ENCODE measurements at regions not wholly inside any gene's neighbourhood (a gene's known extent, or its start where the extent isn't known, plus 50 kb on each side); places are given as distances from the start of the nearest gene placed in this dataset.

DNA sequence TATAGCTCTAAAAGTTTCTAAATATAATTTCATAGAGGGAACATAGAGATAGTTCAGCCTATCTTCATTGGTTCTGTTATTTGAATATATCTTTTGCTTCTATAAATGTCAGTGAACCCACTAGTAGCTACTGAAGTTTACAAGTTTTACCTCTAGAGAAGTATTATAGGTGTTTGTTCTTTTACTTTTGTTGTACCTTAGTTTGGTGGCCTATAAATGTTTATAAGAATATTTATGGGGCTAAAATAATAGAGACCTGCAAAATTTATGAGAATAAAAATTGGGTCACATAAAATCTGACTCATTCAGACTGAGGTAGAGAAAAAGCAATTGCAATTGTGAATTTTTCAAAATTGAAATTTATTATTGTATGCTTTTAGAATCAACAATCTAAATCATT is 162.6 kb downstream of the SERPINI1 start:
- no peaks in the 10 kb centered on the region for H3K36me3 Mint-ChIP-seq
- no peak for ATAC-seq
- DNase-seq: no peak

DNA sequence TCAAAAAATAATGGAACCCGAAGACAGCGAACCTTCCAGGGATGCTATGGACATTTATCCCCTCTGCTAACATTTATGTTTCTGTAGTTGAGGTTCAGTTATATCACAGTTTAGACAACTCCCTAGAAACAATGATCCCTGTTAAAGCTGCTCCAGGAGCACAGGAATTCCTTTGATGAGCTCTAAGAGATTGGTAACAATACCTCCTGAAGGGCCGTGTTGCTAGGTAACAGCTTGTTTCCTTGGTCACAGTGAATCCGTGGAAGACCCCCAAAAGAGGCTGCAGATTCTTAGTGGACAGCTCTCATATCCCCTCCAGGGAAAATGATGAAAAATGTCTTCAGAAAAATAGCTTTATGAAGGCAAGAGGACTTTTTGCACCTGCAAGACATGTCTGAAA is 160.2 kb downstream of the SERPINI1 start:
- H3K36me3 ChIP-seq (ENCODE audit: control insufficient read depth in 2 of 3, insufficient read depth in 3 of 3, low read length in 3 of 3): no peaks in the 10 kb centered on the region
- no peak overlapping the region for H3K4me3 ChIP-seq (ENCODE audit: low read length)
- ChIA-PET CTCF (no interaction called here), POLR2A (no interaction called here)
- H3K4me1 ChIP-seq (ENCODE audit: control insufficient read depth in 2 of 2, insufficient read depth in 2 of 2, low read length in 2 of 2): no peaks in the 10 kb centered on the region
- no peak for ATAC-seq
- no peak overlapping the region for H3K27ac Mint-ChIP-seq
- no peaks in the 10 kb centered on the region for H3K9me3 ChIP-seq (ENCODE audit: control insufficient read depth in 2 of 3, low read length in 3 of 3)
- peaks cover 0 to 3% (median 0%) of the 10 kb centered on the region in 11 donors for H3K9me3 Mint-ChIP-seq
- DNase-seq: no peak
- no peak overlapping the region for H3K4me3 Mint-ChIP-seq
- no peaks in the 10 kb centered on the region for H3K27me3 ChIP-seq (ENCODE audit: control insufficient read depth in 2 of 2, insufficient read depth in 2 of 2, low read length in 2 of 2)
- no peak overlapping the region for H3K27ac ChIP-seq (ENCODE audit: low read depth, low read length)
- peaks cover 0 to 3% (median 0%) of the 10 kb centered on the region in 5 donors for H3K27me3 Mint-ChIP-seq
- H3K36me3 Mint-ChIP-seq: no peaks in the 10 kb centered on the region
- H3K4me1 Mint-ChIP-seq: peaks cover 0 to 1% (median 0%) of the 10 kb centered on the region in 7 donors
- intact Hi-C loops (cut with micrococcal nuclease): no loop called here

More for the DNA sequence above, 162.6 kb downstream of the SERPINI1 start:
- CTCF ChIA-PET: no interaction called here
- H3K9me3 ChIP-seq (ENCODE audit: control insufficient read depth in 2 of 3, low read length in 3 of 3): no peaks in the 10 kb centered on the region
- no peak overlapping the region for H3K27ac ChIP-seq (ENCODE audit: low read depth, low read length)
- H3K4me3 ChIP-seq (ENCODE audit: low read length): no peak overlapping the region
- intact Hi-C loops (cut with micrococcal nuclease): no loop called here
- H3K9me3 Mint-ChIP-seq: peaks cover 0 to 3% (median 0%) of the 10 kb centered on the region in 11 donors
- H3K27ac Mint-ChIP-seq: no peak overlapping the region
- no peaks in the 10 kb centered on the region for H3K36me3 ChIP-seq (ENCODE audit: control insufficient read depth in 2 of 3, insufficient read depth in 3 of 3, low read length in 3 of 3)
- no peak overlapping the region for H3K4me3 Mint-ChIP-seq
- no peaks in the 10 kb centered on the region for H3K4me1 ChIP-seq (ENCODE audit: control insufficient read depth in 2 of 2, insufficient read depth in 2 of 2, low read length in 2 of 2)
- peaks cover 0 to 1% (median 0%) of the 10 kb centered on the region in 7 donors for H3K4me1 Mint-ChIP-seq
- H3K27me3 ChIP-seq (ENCODE audit: control insufficient read depth in 2 of 2, insufficient read depth in 2 of 2, low read length in 2 of 2): no peaks in the 10 kb centered on the region
- POLR2A ChIA-PET: no interaction called here
- H3K27me3 Mint-ChIP-seq: peaks cover 0 to 4% (median 0%) of the 10 kb centered on the region in 5 donors

DNA sequence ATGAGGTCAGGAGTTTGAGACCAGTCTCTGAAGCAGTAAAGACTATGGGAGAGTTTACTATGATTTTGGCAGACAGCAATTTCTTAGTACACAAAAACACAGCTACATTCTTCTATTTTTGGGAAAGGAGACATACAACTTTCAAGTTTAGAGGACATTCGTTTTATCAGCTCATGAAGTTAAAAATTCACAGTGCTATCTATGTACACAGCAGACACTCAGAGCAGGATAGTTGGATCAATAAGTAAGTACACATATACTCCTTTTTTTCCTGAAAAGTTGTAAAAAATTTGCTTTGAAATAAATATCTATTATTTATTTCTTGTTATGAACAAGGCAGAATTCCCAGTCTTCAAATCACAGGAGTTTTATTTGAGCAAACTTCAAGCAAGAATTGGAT is 159.7 kb downstream of the SERPINI1 start:
- no peaks in the 10 kb centered on the region for H3K36me3 ChIP-seq (ENCODE audit: control insufficient read depth in 2 of 3, insufficient read depth in 3 of 3, low read length in 3 of 3)
- DNase-seq: no peak
- H3K9me3 ChIP-seq (ENCODE audit: control insufficient read depth in 2 of 3, low read length in 3 of 3): no peaks in the 10 kb centered on the region
- ChIA-PET POLR2A (no interaction called here), CTCF (no interaction called here)
- Mint-ChIP-seq H3K27ac (no peak overlapping the region), H3K9me3 (peaks cover 0 to 3% (median 0%) of the 10 kb centered on the region in 11 donors), H3K4me1 (peaks cover 0 to 1% (median 0%) of the 10 kb centered on the region in 7 donors), H3K36me3 (no peaks in the 10 kb centered on the region), H3K4me3 (no peak overlapping the region), H3K27me3 (peaks cover 0 to 3% (median 0%) of the 10 kb centered on the region in 5 donors)
- H3K4me1 ChIP-seq (ENCODE audit: control insufficient read depth in 2 of 2, insufficient read depth in 2 of 2, low read length in 2 of 2): no peaks in the 10 kb centered on the region
- intact Hi-C loops (cut with micrococcal nuclease): no loop called here
- ATAC-seq: no peak
- no peak overlapping the region for H3K4me3 ChIP-seq (ENCODE audit: low read length)
- no peaks in the 10 kb centered on the region for H3K27me3 ChIP-seq (ENCODE audit: control insufficient read depth in 2 of 2, insufficient read depth in 2 of 2, low read length in 2 of 2)
- H3K27ac ChIP-seq (ENCODE audit: low read depth, low read length): no peak overlapping the region

DNA sequence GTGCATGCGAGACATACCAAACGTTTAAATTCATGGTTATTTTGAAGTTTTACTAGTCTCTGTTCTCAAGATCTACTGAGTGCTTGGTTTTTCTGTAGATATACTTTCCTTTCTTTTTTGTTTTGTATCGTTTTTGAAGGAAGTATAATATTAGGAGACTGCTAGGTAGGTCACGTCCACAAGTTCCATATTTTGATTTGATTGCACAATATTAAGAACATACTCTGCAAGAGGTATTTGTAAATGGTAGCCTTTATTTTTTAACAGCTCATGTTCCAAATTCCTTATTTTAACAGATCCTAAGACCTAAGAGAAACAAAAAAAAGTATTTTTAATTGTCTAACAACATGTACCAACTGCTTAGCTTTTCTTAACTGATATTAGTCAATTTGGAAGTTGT is 156.7 kb downstream of the SERPINI1 start:
- no peak overlapping the region for H3K4me3 Mint-ChIP-seq
- DNase-seq (no peak), ATAC-seq (no peak)
- Histone ChIP-seq H3K27me3 (ENCODE audit: control insufficient read depth in 2 of 2, insufficient read depth in 2 of 2, low read length in 2 of 2) (no peaks in the 10 kb centered on the region), H3K36me3 (ENCODE audit: control insufficient read depth in 2 of 3, insufficient read depth in 3 of 3, low read length in 3 of 3) (no peaks in the 10 kb centered on the region), H3K27ac (ENCODE audit: low read depth, low read length) (no peak overlapping the region), H3K4me1 (ENCODE audit: control insufficient read depth in 2 of 2, insufficient read depth in 2 of 2, low read length in 2 of 2) (no peaks in the 10 kb centered on the region), H3K9me3 (ENCODE audit: control insufficient read depth in 2 of 3, low read length in 3 of 3) (no peaks in the 10 kb centered on the region), H3K4me3 (ENCODE audit: low read length) (no peak overlapping the region)
- ChIA-PET CTCF (no interaction called here), POLR2A (no interaction called here)
- peaks cover 0 to under 1% (median 0%) of the 10 kb centered on the region in 11 donors for H3K9me3 Mint-ChIP-seq
- no peak overlapping the region for H3K27ac Mint-ChIP-seq
- no peaks in the 10 kb centered on the region for H3K27me3 Mint-ChIP-seq
- H3K36me3 Mint-ChIP-seq: no peaks in the 10 kb centered on the region
- peaks cover 0 to under 1% (median 0%) of the 10 kb centered on the region in 7 donors for H3K4me1 Mint-ChIP-seq
- intact Hi-C loops (cut with micrococcal nuclease): no loop called here

DNA sequence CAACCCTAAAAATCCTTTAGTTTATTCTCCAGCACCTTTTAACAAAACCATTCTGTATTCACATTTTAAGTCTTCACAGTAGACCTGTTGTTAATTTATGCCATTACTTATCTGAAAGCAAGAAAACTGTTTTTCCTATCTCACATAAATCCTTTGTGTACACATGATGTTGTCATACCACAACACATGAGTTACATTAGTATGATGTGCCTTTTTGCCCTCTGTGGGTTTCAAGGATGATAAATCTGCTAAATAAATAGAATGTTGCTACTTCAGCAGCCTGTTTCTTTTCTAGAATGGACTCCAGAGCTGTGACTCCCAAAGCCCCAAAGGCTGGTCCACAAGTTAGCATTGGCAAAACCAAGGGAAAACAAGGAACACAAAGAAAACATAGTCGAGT is 151.6 kb downstream of the SERPINI1 start:
- CTCF ChIA-PET: interaction anchor here (1.1 kb wide), 1 partner anchor 508 kb away, joined by 3 read pairs; no protein-coding TSS in a partner anchor
- Histone ChIP-seq H3K9me3 (ENCODE audit: control insufficient read depth in 2 of 3, low read length in 3 of 3) (no peaks in the 10 kb centered on the region), H3K27ac (ENCODE audit: low read depth, low read length) (no peak overlapping the region), H3K27me3 (ENCODE audit: control insufficient read depth in 2 of 2, insufficient read depth in 2 of 2, low read length in 2 of 2) (no peaks in the 10 kb centered on the region), H3K36me3 (ENCODE audit: control insufficient read depth in 2 of 3, insufficient read depth in 3 of 3, low read length in 3 of 3) (no peaks in the 10 kb centered on the region), H3K4me1 (ENCODE audit: control insufficient read depth in 2 of 2, insufficient read depth in 2 of 2, low read length in 2 of 2) (no peaks in the 10 kb centered on the region), H3K4me3 (ENCODE audit: low read length) (no peak overlapping the region)
- Mint-ChIP-seq H3K4me3 (no peak overlapping the region), H3K9me3 (no peaks in the 10 kb centered on the region), H3K36me3 (no peaks in the 10 kb centered on the region), H3K4me1 (peaks cover 0 to 1% (median 0%) of the 10 kb centered on the region in 7 donors), H3K27ac (no peak overlapping the region), H3K27me3 (peaks cover 0 to 17% (median 11%) of the 10 kb centered on the region in 5 donors)
- POLR2A ChIA-PET: no interaction called here
- intact Hi-C loops (cut with micrococcal nuclease): loop anchor here in 1 of 2 donors (10.0 kb wide), 1 partner anchor 202 kb away; no protein-coding TSS in a partner anchor
- DNase-seq (no peak), ATAC-seq (no peak)

DNA sequence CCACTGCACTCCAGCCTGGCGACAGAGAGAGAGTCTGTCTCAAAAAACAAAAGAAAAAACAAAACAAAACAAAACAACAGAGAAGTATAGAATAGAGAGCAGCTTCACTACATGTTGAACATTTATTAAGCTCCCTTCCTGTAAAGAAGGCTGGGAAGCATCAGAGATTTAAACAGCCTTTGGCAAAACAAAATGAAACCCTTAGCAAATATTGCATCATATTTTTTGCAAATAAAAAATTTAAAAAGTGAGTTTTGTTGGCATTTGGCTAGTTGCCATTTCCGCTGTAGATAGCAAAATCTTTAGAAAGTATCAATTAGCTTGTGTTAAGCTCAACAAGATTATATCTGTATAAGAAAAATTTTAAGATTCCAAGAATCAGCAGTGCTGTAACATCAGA is 151.2 kb downstream of the SERPINI1 start:
- Mint-ChIP-seq H3K27ac (no peak overlapping the region), H3K4me1 (peaks cover 0 to 5% (median 2%) of the 10 kb centered on the region in 7 donors), H3K27me3 (peaks cover 0 to 17% (median 11%) of the 10 kb centered on the region in 5 donors), H3K4me3 (no peak overlapping the region), H3K36me3 (no peaks in the 10 kb centered on the region), H3K9me3 (no peaks in the 10 kb centered on the region)
- ChIA-PET POLR2A (no interaction called here), CTCF (interaction anchor here (1.1 kb wide), 1 partner anchor 507 kb away, joined by 3 read pairs; no protein-coding TSS in a partner anchor)
- Histone ChIP-seq H3K36me3 (ENCODE audit: control insufficient read depth in 2 of 3, insufficient read depth in 3 of 3, low read length in 3 of 3) (no peaks in the 10 kb centered on the region), H3K9me3 (ENCODE audit: control insufficient read depth in 2 of 3, low read length in 3 of 3) (no peaks in the 10 kb centered on the region), H3K27me3 (ENCODE audit: control insufficient read depth in 2 of 2, insufficient read depth in 2 of 2, low read length in 2 of 2) (no peaks in the 10 kb centered on the region), H3K27ac (ENCODE audit: low read depth, low read length) (no peak overlapping the region), H3K4me1 (ENCODE audit: control insufficient read depth in 2 of 2, insufficient read depth in 2 of 2, low read length in 2 of 2) (no peaks in the 10 kb centered on the region), H3K4me3 (ENCODE audit: low read length) (no peak overlapping the region)
- no peak for DNase-seq
- no peak for ATAC-seq
- intact Hi-C loops (cut with micrococcal nuclease): loop anchor here in 1 of 2 donors (10.0 kb wide), 1 partner anchor 202 kb away; no protein-coding TSS in a partner anchor

DNA sequence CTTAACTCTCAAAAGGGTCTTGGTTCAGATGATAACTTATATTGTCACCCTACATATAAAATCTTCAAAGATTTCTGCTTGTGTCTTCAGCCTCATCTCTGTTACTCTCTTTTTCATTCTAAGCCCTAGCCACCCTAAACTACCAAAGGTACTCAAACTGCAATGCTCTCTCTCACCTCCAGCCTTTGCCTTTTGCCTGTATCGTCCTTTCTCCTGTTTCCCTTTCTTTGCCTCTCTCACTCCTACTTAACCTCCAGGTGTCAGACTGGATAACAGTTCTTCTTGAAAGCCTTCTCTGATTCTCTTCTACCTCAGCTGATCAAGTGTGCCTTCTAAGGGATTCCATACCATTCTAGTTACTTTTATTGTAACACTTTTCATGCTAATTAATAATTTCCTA is 149.8 kb downstream of the SERPINI1 start:
- H3K27ac Mint-ChIP-seq: no peak overlapping the region
- no peak overlapping the region for H3K27ac ChIP-seq (ENCODE audit: low read depth, low read length)
- CTCF ChIA-PET: no interaction called here

More for the DNA sequence above, 149.8 kb downstream of the SERPINI1 start:
- Mint-ChIP-seq H3K36me3 (no peaks in the 10 kb centered on the region), H3K4me3 (no peak overlapping the region), H3K4me1 (peaks cover 0 to 5% (median 2%) of the 10 kb centered on the region in 7 donors), H3K9me3 (no peaks in the 10 kb centered on the region), H3K27me3 (peaks cover 0 to 17% (median 11%) of the 10 kb centered on the region in 5 donors)
- Histone ChIP-seq H3K4me1 (ENCODE audit: control insufficient read depth in 2 of 2, insufficient read depth in 2 of 2, low read length in 2 of 2) (no peaks in the 10 kb centered on the region), H3K9me3 (ENCODE audit: control insufficient read depth in 2 of 3, low read length in 3 of 3) (no peaks in the 10 kb centered on the region), H3K36me3 (ENCODE audit: control insufficient read depth in 2 of 3, insufficient read depth in 3 of 3, low read length in 3 of 3) (no peaks in the 10 kb centered on the region), H3K4me3 (ENCODE audit: low read length) (no peak overlapping the region), H3K27me3 (ENCODE audit: control insufficient read depth in 2 of 2, insufficient read depth in 2 of 2, low read length in 2 of 2) (no peaks in the 10 kb centered on the region)
- intact Hi-C loops (cut with micrococcal nuclease): loop anchor here in 1 of 2 donors (10.0 kb wide), 1 partner anchor 200 kb away; no protein-coding TSS in a partner anchor
- POLR2A ChIA-PET: no interaction called here
- ATAC-seq: no peak
- DNase-seq: no peak
